ENCODE measurements at regions not wholly inside any gene's neighbourhood (a gene's known extent, or its start where the extent isn't known, plus 50 kb on each side); places are given as distances from the start of the nearest gene placed in this dataset.

DNA sequence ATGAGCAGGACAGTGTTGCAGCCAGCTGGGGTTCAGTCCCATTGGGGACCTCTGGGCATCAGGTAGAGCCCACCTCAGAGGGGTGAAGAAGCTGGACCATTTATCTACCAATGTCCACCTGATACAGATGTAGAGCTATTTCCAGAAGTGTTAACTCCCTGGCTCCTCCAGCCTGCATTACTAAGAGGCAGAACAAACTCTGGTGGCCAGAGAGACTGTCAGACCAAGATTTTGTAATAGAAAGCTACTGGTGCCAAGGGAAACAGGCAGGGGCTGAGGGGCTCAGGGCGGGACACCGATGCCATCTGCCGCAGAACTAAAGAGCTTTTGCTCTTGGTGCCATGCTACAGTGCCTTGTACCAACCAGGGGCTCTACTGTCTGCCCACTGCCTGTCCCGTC is 268.2 kb upstream of the HABP2 start:
- no peak for ATAC-seq
- in situ Hi-C loops (cut with MboI) (no loop called here), intact Hi-C loops (cut with micrococcal nuclease) (no loop called here)
- H3K27me3 ChIP-seq (ENCODE audit: control insufficient read depth in 2 of 2, insufficient read depth in 2 of 2, low read length in 2 of 2) = peaks cover 0 to 20% of the 10 kb centered on the region in 2 experiments; a peak in 2 of 5 replicates
- H3K9ac ChIP-seq (ENCODE audit: insufficient read depth in 1 of 2, low read depth in 2 of 2, low read length in 2 of 2) = no peak overlapping the region
- TF ChIP-seq HDAC3 (IDR thresholded peaks at IDR 0.05; ENCODE audit: borderline replicate concordance, partially characterized antibody) (no peak), SMARCA5 (IDR thresholded peaks at IDR 0.05) (no peak), KDM1A (IDR thresholded peaks at IDR 0.05) (no peak), FOXA1 (IDR thresholded peaks at IDR 0.05; ENCODE audit: borderline replicate concordance) (no peak)
- no peak overlapping the region for H3K4me3 ChIP-seq
- H4K20me1 ChIP-seq (replicated peaks; ENCODE audit: control insufficient read depth, insufficient read depth, low read length) = no peaks in the 10 kb centered on the region
- no peak for DNase-seq (ENCODE audit: extremely low read depth in 1 of 4, low spot score in 3 of 4)
- H2AFZ ChIP-seq (ENCODE audit: low read depth, low read length) = no peak overlapping the region
- H3K9me1 ChIP-seq (ENCODE audit: control insufficient read depth, insufficient read depth, low read length) = no peaks in the 10 kb centered on the region
- H3K4me1 ChIP-seq (replicated peaks in 1 of 2; ENCODE audit: control insufficient read depth in 2 of 2, insufficient read depth in 2 of 2, low read length in 2 of 2) = no peaks in the 10 kb centered on the region
- H3K79me2 ChIP-seq (ENCODE audit: control insufficient read depth, insufficient read depth, low read length) = no peaks in the 10 kb centered on the region
- H3K27ac ChIP-seq (ENCODE audit: extremely low read depth, low read depth, low read length) = no peak overlapping the region
- CTCF ChIA-PET (ENCODE audit: low intra/inter-chr PET ratio) = no interaction called here
- no peaks in the 10 kb centered on the region for H3K9me3 ChIP-seq (replicated peaks; ENCODE audit: control insufficient read depth, insufficient read depth, low read depth, low read length)
- WGBS (ENCODE audit: insufficient coverage, low coverage, missing lambda C conversion rate) = 6% methylated on average over 3 of the region's 4 CpGs
- no TSS peak for BruUV-seq (replicated peaks)
- H3K36me3 ChIP-seq (ENCODE audit: control insufficient read depth, insufficient read depth, low read length) = no peaks in the 10 kb centered on the region
- FAIRE-seq = no peak
- no peak overlapping the region for H3K4me2 ChIP-seq (ENCODE audit: insufficient read depth, low read length)
- POLR2A ChIA-PET = interaction anchor here (1.0 kb wide), 1 partner anchor 9 kb away, joined by 4 read pairs; no protein-coding TSS in a partner anchor

DNA sequence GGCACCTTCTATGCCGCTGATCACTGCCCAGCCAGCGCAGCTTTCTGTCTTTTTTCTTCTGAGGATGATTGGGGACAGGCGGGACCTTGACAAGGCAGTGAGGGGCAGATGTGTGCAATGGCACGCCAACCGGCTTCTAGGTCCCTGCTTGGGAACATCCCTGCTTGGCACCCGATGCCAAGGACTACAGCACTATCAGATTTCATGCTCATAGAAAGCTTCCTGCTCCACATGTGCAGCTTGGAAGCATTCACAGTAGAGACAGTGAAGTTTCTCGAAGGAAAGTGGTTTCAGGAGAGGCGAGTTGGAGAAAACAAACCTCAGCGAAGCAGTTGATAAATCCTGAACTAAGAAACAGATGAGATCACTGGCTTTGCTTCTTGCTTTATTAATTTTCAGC is 267.5 kb upstream of the HABP2 start:
- Histone ChIP-seq H3K4me2 (ENCODE audit: insufficient read depth, low read length) (no peak overlapping the region), H3K4me3 (no peak overlapping the region), H4K20me1 (replicated peaks; ENCODE audit: control insufficient read depth, insufficient read depth, low read length) (no peaks in the 10 kb centered on the region), H3K9me1 (ENCODE audit: control insufficient read depth, insufficient read depth, low read length) (no peaks in the 10 kb centered on the region), H3K4me1 (replicated peaks in 1 of 2; ENCODE audit: control insufficient read depth in 2 of 2, insufficient read depth in 2 of 2, low read length in 2 of 2) (no peaks in the 10 kb centered on the region), H3K36me3 (ENCODE audit: control insufficient read depth, insufficient read depth, low read length) (no peaks in the 10 kb centered on the region), H3K9ac (ENCODE audit: insufficient read depth in 1 of 2, low read depth in 2 of 2, low read length in 2 of 2) (no peak overlapping the region), H3K27ac (ENCODE audit: extremely low read depth, low read depth, low read length) (no peak overlapping the region), H2AFZ (ENCODE audit: low read depth, low read length) (no peak overlapping the region), H3K9me3 (replicated peaks; ENCODE audit: control insufficient read depth, insufficient read depth, low read depth, low read length) (no peaks in the 10 kb centered on the region), H3K79me2 (ENCODE audit: control insufficient read depth, insufficient read depth, low read length) (no peaks in the 10 kb centered on the region), H3K27me3 (ENCODE audit: control insufficient read depth in 2 of 2, insufficient read depth in 2 of 2, low read length in 2 of 2) (peaks cover 0 to 20% of the 10 kb centered on the region in 2 experiments; a peak in 2 of 5 replicates)
- ATAC-seq = no peak
- TF ChIP-seq KLF10 (CRISPR knock-in tag; IDR thresholded peaks at IDR 0.05) (no peak), ZNF253 (CRISPR knock-in tag; conservative IDR thresholded peaks at IDR 0.05) (no peak), POLR2G (IDR thresholded peaks at IDR 0.05; ENCODE audit: low read depth, low read length) (no peak), NCOA1 (IDR thresholded peaks at IDR 0.05; ENCODE audit: low read depth) (no peak), NUFIP1 (IDR thresholded peaks at IDR 0.05; ENCODE audit: partially characterized antibody) (no peak), TCFL5 (CRISPR knock-in tag; conservative IDR thresholded peaks at IDR 0.05) (no peak)
- TF ChIP-seq, protein P1, sequence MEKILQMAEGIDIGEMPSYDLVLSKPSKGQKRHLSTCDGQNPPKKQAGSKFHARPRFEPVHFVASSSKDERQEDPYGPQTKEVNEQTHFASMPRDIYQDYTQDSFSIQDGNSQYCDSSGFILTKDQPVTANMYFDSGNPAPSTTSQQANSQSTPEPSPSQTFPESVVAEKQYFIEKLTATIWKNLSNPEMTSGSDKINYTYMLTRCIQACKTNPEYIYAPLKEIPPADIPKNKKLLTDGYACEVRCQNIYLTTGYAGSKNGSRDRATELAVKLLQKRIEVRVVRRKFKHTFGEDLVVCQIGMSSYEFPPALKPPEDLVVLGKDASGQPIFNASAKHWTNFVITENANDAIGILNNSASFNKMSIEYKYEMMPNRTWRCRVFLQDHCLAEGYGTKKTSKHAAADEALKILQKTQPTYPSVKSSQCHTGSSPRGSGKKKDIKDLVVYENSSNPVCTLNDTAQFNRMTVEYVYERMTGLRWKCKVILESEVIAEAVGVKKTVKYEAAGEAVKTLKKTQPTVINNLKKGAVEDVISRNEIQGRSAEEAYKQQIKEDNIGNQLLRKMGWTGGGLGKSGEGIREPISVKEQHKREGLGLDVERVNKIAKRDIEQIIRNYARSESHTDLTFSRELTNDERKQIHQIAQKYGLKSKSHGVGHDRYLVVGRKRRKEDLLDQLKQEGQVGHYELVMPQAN (IDR thresholded peaks at IDR 0.05; ENCODE audit: borderline replicate concordance) = no peak
- in situ Hi-C loops (cut with MboI) = no loop called here
- DNase-seq (ENCODE audit: extremely low read depth in 1 of 4, low spot score in 3 of 4) = no peak
- FAIRE-seq = no peak
- WGBS (ENCODE audit: insufficient coverage, low coverage, missing lambda C conversion rate) = 0% methylated on average over 7 of the region's 9 CpGs
- ChIA-PET CTCF (ENCODE audit: low intra/inter-chr PET ratio) (no interaction called here), POLR2A (interaction anchor here (1.0 kb wide), 1 partner anchor 8 kb away, joined by 4 read pairs; no protein-coding TSS in a partner anchor)
- BruUV-seq (replicated peaks) = no TSS peak
- intact Hi-C loops (cut with micrococcal nuclease) = no loop called here

All from K562 (cell line).